NT2/D1 (cell line): ENCODE measurements at regions not wholly inside any gene's neighbourhood (a gene's known extent, or its start where the extent isn't known, plus 50 kb on each side); places are given as distances from the start of the nearest gene placed in this dataset.

ENCODE experiments used
- DNase-seq: peaks from one replicate; pipeline ENCODE4 v3.0.0-alpha.2; 2011; ENCODE audit warnings: low read depth, low spot score
- H3K27me3 ChIP-seq: 2 replicates; pipeline ENCODE4 v1.6.0; 2011; ENCODE audit warnings: mild to moderate bottlenecking; ENCODE audit not compliant: insufficient read length, insufficient read depth
- H3K36me3 ChIP-seq: 2 replicates; pipeline ENCODE4 v1.6.1; 2011; ENCODE audit warnings: mild to moderate bottlenecking, low read length, mixed read lengths; ENCODE audit not compliant: insufficient read depth, insufficient read length
- H3K4me1 ChIP-seq: 2 replicates; pipeline ENCODE4 v1.5.1; 2011; ENCODE audit not compliant: insufficient read depth, insufficient read length
- H3K4me3 ChIP-seq: 2 replicates; pipeline ENCODE4 v1.5.1; 2011; ENCODE audit warnings: low read depth; ENCODE audit not compliant: insufficient read length
- H3K9ac ChIP-seq: 2 replicates; pipeline ENCODE4 v1.6.0; 2011; ENCODE audit warnings: low read depth; ENCODE audit not compliant: insufficient read length
- H3K9me3 ChIP-seq: 2 replicates; pipeline ENCODE4 v1.5.1; 2011; ENCODE audit warnings: mild to moderate bottlenecking, low read length; ENCODE audit not compliant: insufficient read depth
- SUZ12 ChIP-seq: IDR thresholded peaks from 2 replicates; pipeline ENCODE4 v1.6.1; 2011; ENCODE audit not compliant: insufficient read length, insufficient read depth; ENCODE audit errors: extremely low read depth
- YY1 ChIP-seq: IDR thresholded peaks from 2 replicates; pipeline ENCODE4 v1.6.1; 2011; ENCODE audit not compliant: insufficient read length, insufficient read depth
- ZNF274 ChIP-seq: IDR thresholded peaks from 2 replicates; pipeline ENCODE4 v1.6.1; 2011; ENCODE audit warnings: mild to moderate bottlenecking, low read depth, low read length

GRCh38 chr15:35618260-35619188, 72.6 kb upstream of the DPH6 start:
- Histone ChIP-seq H3K36me3 (no peaks in the 10 kb centered on the region), H3K9me3 (no peaks in the 10 kb centered on the region), H3K9ac (no peak overlapping the region), H3K4me1 (no peaks in the 10 kb centered on the region), H3K27me3 (no peaks in the 10 kb centered on the region), H3K4me3 (no peak overlapping the region)
- DNase-seq: no peak
- TF ChIP-seq YY1 (no peak), ZNF274 (no peak), SUZ12 (no peak)

GRCh38 chr15:35622641-35623340, 76.8 kb upstream of the DPH6 start:
- no peak for TF ChIP-seq SUZ12
- no peak for DNase-seq
- no peaks in the 10 kb centered on the region for H3K36me3 ChIP-seq
- H3K4me3 ChIP-seq: no peak overlapping the region
- no peaks in the 10 kb centered on the region for H3K9me3 ChIP-seq
- no peaks in the 10 kb centered on the region for H3K4me1 ChIP-seq
- no peak overlapping the region for H3K9ac ChIP-seq
- H3K27me3 ChIP-seq: no peaks in the 10 kb centered on the region

DNA sequence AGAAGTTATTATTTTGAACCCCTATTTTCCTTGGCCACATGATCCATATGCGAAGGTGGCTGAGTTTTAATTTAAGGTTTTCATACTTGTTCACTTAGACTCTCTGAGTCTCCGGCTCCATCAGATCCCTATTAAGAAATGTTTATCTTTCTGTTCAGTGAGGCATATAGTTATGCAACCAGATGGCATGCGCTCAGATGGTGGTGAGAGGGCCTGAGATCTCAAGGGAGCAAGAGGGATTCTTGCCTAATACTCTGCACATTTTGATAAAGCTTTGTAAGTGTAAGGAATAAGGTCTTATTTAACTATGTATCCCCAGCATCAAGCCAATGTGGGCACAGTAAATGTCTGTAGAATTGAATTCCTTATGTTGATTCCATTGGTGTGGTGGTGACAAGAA, 78.9 kb upstream of the DPH6 start:
- no peak for TF ChIP-seq YY1
- TF ChIP-seq SUZ12: no peak
- no peak for TF ChIP-seq ZNF274

GRCh38 chr15:35626571-35627318, 80.8 kb upstream of the DPH6 start:
- no peaks in the 10 kb centered on the region for H3K4me1 ChIP-seq
- H3K27me3 ChIP-seq: no peaks in the 10 kb centered on the region
- no peaks in the 10 kb centered on the region for H3K36me3 ChIP-seq
- no peak for DNase-seq
- no peaks in the 10 kb centered on the region for H3K9me3 ChIP-seq
- H3K9ac ChIP-seq: no peak overlapping the region
- no peak for TF ChIP-seq SUZ12
- TF ChIP-seq YY1: no peak
- TF ChIP-seq ZNF274: no peak
- no peak overlapping the region for H3K4me3 ChIP-seq

More for the DNA sequence above, 78.9 kb upstream of the DPH6 start:
- H3K27me3 ChIP-seq: no peaks in the 10 kb centered on the region
- no peaks in the 10 kb centered on the region for H3K9me3 ChIP-seq
- H3K4me1 ChIP-seq: no peaks in the 10 kb centered on the region
- H3K36me3 ChIP-seq: no peaks in the 10 kb centered on the region
- H3K4me3 ChIP-seq: no peak overlapping the region
- no peak for DNase-seq
- no peak overlapping the region for H3K9ac ChIP-seq

- no peak for DNase-seq
- no peaks in the 10 kb centered on the region for H3K9me3 ChIP-seq
- TF ChIP-seq YY1 (no peak), SUZ12 (no peak), ZNF274 (no peak)
- no peaks in the 10 kb centered on the region for H3K36me3 ChIP-seq
- H3K4me3 ChIP-seq: no peak overlapping the region
- H3K4me1 ChIP-seq: no peaks in the 10 kb centered on the region
- H3K9ac ChIP-seq: no peak overlapping the region
- no peaks in the 10 kb centered on the region for H3K27me3 ChIP-seq
Observed at GRCh38 chr15:35627696-35628095, 81.7 kb upstream of the DPH6 start.

DNA sequence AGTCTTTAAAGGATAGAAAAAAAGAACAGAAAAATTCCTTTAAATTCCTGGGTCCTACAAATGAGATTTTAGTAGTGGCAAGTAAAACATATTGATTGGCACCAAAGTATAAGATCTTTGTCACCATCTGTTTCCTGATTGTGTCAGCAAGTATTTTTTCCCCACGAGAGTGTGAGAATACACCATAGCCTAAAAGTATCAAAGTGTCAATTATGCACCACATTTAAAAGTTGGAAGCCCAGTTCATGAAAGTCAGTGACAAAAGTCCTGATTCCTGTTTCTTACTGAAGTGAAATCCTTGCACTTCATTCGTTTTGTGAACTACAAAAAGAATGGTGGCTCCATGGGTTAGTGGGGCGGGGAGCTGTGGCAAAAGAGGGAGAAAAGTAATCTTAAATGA, 83.8 kb upstream of the DPH6 start:
- H3K9ac ChIP-seq: no peak overlapping the region

GRCh38 chr15:35630532-35630931, 84.6 kb upstream of the DPH6 start:
- H3K9me3 ChIP-seq: no peaks in the 10 kb centered on the region
- no peak for DNase-seq
- no peaks in the 10 kb centered on the region for H3K27me3 ChIP-seq
- no peaks in the 10 kb centered on the region for H3K4me1 ChIP-seq
- no peak for TF ChIP-seq YY1
- TF ChIP-seq ZNF274: no peak
- no peak for TF ChIP-seq SUZ12
- no peak overlapping the region for H3K9ac ChIP-seq
- no peak overlapping the region for H3K4me3 ChIP-seq
- no peaks in the 10 kb centered on the region for H3K36me3 ChIP-seq

More for the DNA sequence above, 83.8 kb upstream of the DPH6 start:
- no peak for DNase-seq
- Histone ChIP-seq H3K4me3 (no peak overlapping the region), H3K4me1 (no peaks in the 10 kb centered on the region), H3K27me3 (no peaks in the 10 kb centered on the region), H3K36me3 (no peaks in the 10 kb centered on the region), H3K9me3 (no peaks in the 10 kb centered on the region)
- TF ChIP-seq ZNF274: no peak
- TF ChIP-seq SUZ12: no peak
- TF ChIP-seq YY1: no peak
